IPS-NIHi7 (cell line): ENCODE measurements at regions not wholly inside any gene's neighbourhood (a gene's known extent, or its start where the extent isn't known, plus 50 kb on each side); places are given as distances from the start of the nearest gene placed in this dataset.
A peak's percentile ranks its signal among the peaks of the same experiment; 100 is the strongest.
"Not testable (repeated sequence)": the region's sequence is repeated elsewhere in the genome, so short reads cannot be mapped to it uniquely, and the experiment has no call there.

Source experiments
- DNase-seq: peaks from one replicate; pipeline ENCODE4 v3.0.0; 2012; ENCODE audit warnings: mixed read lengths; ENCODE audit errors: extremely low spot score

DNA sequence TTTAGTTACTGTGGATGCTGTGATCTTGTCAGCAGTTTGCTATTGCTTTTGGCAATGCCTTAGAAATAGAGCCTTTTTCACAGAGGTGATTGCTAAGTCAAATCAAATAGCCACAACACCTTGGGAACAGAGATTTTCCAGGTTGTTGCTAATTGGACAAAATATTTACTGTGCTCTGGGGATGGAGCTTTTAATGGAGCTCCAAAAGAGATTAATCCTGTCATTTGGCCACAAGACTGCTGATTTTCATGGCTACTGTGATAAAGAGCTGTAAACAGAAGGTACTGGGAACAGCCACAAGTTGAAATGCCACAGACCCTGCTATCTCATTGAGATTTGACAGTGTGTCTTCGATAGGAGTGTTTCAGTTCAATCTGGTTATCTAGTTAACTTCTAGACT is 1715.2 kb upstream of the ADGRL3 start:
- no peak for DNase-seq

DNA sequence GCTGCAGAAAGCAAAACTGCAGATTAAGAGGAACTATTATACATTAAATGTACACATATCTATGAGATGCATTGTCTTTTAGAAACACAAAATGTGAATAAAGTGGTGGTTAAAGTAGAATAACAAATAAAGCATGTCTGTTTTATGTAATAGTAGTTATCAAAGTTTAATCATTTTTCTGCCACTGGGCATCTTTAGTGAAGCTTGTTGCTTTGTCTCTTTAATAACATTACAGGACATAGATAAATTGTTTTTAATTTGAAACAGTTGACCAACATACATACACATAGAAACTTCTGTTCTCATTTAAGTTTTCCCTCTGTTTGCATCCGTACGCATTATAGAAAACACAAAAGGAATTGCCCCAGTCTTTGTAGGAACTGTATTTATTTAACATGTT is 1700.0 kb upstream of the ADGRL3 start:
- DNase-seq: no peak

- no peak for DNase-seq
Observed at GRCh38 chr4:59503731-59504130, 1696.4 kb upstream of the ADGRL3 start.

DNA sequence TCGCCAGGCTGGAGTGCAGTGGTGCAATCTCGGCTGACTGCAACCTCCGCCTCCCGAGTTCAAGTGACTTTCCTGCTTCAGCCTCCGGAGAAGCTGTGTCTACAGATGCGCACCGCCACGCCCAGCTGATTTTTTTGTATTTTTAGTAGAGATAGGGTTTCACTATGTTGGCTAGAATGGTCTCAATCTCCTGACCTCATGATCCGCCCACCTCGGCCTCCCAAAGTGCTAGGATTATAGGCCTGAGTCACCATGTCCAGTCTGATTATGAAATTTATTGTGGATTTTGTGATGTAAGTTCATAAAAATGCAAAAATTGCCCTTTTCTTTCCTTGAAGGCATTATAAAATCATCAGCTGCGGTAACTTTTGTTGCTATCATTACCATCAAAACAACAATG is 1688.3 kb upstream of the ADGRL3 start:
- DNase-seq: not testable (repeated sequence)

GRCh38 chr4:59517007-59517406 is 1683.1 kb upstream of the ADGRL3 start:
- DNase-seq: no peak

- peak; percentile 11 for DNase-seq
Observed at GRCh38 chr4:59518005-59518823, 1681.9 kb upstream of the ADGRL3 start.

GRCh38 chr4:59525885-59526284 is 1674.2 kb upstream of the ADGRL3 start:
- DNase-seq: no peak

- DNase-seq: no peak
Observed at GRCh38 chr4:59535541-59535940, 1664.6 kb upstream of the ADGRL3 start.

GRCh38 chr4:59536428-59536827 is 1663.7 kb upstream of the ADGRL3 start:
- DNase-seq: no peak

DNA sequence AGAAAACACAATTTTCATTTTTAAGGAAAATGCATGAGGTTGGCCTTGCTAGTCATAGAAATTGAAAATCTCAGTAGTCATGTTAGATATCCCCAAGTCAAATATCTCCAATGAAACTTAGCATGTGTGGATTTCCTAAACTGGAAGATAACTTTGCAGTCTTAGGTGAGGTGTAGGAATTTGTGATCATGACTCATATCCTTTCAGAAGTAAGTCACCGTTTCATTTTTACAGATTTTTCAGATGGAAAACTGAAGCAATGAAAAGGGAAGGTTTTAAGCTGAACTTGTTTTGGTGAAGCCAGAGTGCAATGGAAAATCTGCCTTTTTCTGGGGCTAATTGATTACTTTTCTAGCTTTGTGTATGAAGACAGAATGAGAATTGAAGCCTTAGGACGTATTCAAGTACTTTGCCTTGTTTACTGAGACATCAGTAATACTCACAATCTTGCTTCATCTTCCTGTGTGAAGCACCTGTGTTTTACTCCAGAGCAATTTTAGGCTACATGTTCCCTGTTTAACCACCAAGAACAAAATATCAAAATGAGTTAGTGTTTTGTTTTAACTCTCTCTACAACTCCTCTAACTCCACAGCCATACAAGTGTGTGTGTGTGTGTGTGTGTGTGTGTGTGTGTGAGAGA is 1662.8 kb upstream of the ADGRL3 start:
- no peak for DNase-seq

- no peak for DNase-seq
Observed at GRCh38 chr4:59539401-59539800, 1660.7 kb upstream of the ADGRL3 start.

DNA sequence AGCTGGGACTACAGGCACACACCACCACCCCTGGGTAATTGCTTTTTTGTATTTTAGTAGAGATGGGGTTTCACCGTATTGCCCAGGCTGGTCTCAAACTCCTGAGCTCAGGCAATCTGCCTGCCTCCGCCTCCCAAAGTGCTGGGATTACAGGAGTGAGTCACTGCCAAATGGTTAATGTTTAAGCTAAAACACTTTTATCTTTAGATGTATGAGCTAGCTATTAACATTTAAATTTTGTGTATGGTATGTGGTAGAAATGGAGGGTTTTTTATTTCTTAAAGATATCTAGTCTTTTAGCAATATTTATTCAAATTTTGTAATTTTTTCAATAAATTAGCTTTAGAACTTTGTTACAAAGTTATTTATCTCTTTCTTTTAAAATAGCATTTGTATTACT is 1659.8 kb upstream of the ADGRL3 start:
- no peak for DNase-seq

DNA sequence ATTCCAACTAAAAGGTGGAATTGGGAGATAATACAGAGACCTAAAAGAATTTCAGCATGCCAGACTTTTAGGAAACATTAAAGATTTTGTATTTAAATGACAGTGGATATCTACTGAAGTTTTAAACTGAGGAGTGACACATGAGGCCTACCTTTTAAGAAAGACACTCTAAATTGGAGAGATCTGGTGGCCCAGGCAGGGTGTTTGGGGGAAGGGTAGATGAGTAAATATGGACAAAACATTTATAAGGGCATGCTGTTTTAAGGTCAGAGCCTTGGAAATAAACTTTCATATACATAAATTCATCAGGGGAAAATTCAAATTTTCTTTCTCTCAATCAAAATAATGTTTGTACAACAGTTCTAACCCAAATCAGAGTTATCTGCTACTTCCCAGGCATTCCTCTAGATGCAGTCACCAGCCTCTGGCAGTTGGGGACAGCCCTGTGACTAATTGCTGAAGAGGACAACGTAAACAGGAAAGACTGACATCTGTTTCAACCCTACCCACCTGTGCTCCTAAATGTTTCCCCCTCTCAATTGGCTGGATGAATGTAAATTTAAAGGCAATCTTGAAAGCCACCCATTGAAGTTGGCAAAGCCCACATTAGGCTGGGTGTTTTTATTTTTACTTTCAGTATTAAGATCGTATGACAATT is 1646.9 kb upstream of the ADGRL3 start:
- DNase-seq: peak; percentile 11

DNA sequence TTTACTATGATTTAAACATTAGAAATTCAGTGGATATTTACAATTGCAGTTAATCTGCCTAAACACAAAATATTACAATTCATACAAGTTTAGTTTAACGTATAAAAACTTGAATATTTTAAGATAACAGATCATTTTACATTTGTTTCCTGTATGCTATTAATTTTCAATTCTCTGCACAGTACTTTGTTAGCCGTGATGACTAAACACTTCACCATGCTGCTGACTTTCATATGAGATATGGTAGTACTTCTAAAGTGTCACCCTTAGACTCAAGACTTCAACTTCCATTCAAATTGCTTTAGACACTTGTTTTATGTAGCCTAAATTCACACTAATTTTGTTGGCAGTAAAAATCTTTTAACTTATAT is 1646.4 kb upstream of the ADGRL3 start:
- no peak for DNase-seq

DNA sequence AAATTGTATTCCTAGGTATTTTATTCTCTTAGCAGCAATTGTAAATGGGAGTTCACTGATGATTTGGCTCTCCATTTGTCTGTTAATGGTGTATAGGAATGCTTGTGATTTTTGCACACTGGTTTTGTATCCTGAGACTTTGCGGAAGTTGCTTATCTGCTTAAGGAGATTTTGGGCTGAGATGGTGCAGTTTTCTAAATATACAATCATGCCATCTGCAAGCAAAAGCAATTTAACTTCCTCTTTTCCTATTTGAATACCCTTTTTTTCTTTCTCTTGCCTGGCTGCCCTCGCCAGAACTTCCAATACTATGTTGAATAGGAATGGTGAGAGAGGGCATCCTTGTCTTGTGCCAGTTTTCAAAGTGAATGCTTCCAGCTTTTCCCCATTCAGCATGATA is 1643.9 kb upstream of the ADGRL3 start:
- DNase-seq: not testable (repeated sequence)

DNA sequence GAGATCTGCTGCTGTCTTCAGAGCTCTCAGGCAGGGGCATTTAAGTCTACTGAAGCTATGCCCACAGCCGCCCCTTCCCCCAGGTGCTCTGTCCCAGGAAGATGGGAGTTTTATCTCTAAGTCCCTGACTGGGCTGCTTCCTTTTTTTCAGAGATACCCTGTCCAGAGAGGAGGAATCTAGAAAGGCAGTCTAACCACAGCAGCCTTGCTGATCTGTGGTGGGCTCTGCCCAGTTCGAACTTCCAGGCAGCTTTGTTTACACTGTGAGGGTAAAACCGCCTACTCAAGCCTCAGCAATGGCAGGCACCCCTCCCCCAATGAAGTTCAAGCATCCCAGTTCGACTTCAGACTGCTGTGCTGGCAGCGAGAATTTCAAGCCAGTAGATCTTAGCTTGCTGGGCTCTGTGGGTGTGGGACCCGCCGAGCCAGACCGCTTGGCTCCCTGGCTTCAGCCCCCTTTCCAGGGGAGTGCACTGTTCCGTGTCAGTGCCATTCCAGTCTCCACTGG is 1639.9 kb upstream of the ADGRL3 start:
- DNase-seq: not testable (repeated sequence)

GRCh38 chr4:59565836-59566235 is 1634.3 kb upstream of the ADGRL3 start:
- no peak for DNase-seq

DNA sequence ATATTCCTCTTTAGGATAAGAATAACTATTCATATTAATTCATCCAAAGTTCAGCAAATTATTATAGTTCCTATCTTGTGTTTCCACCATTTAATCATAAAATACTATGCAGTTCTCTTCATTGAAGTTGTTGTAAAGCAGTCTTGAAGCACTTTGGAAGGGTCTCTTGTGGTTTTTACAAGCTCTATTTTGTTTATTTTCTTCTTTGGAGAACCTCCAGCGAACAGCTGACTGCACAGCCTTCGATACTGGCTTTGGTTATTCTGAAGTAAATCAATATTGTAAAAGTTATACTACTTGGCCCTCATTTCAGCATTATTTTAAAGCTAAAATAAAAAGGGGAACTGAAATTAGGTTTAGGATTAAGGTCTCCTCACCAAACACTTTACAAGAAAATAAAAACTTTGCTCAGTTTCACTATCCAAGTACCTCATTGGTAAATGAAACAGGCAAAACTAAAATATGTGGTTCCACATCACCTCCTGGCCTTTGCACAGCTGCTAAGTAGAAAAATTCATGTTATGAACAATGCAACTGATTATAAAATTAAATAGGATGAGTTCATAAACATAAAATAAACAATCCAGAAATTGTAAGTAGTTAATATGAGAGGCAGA is 1629.2 kb upstream of the ADGRL3 start:
- DNase-seq: no peak

GRCh38 chr4:59571805-59572430 is 1628.2 kb upstream of the ADGRL3 start:
- no peak for DNase-seq

GRCh38 chr4:59583845-59584568 is 1616.1 kb upstream of the ADGRL3 start:
- DNase-seq: no peak
